Glutamatergic neuron (in vitro differentiated cells): ENCODE measurements at regions not wholly inside any gene's neighbourhood (a gene's known extent, or its start where the extent isn't known, plus 50 kb on each side); places are given as distances from the start of the nearest gene placed in this dataset.

Source experiments
- DNase-seq: peaks from one replicate; pipeline ENCODE4 v3.0.0; 2022
- H3K27ac Mint-ChIP-seq: one replicate; pipeline ENCODE4 v1.8.0; 2020; ENCODE audit warnings: mild to moderate bottlenecking, mixed read lengths, inconsistent platforms; ENCODE audit not compliant: unreplicated experiment
- H3K27me3 Mint-ChIP-seq: one replicate; pipeline ENCODE4 v1.8.0; 2020; ENCODE audit warnings: mild to moderate bottlenecking, moderate library complexity, mixed read lengths, inconsistent platforms; ENCODE audit not compliant: unreplicated experiment
- H3K36me3 Mint-ChIP-seq: one replicate; pipeline ENCODE4 v1.8.0; 2020; ENCODE audit warnings: mild to moderate bottlenecking, mixed read lengths, inconsistent platforms; ENCODE audit not compliant: unreplicated experiment
- H3K4me1 Mint-ChIP-seq: one replicate; pipeline ENCODE4 v1.8.0; 2020; ENCODE audit warnings: mild to moderate bottlenecking, low read depth, mixed read lengths, inconsistent platforms; ENCODE audit not compliant: unreplicated experiment
- H3K4me3 Mint-ChIP-seq: one replicate; pipeline ENCODE4 v1.8.0; 2020; ENCODE audit warnings: mild to moderate bottlenecking, mixed read lengths, inconsistent platforms; ENCODE audit not compliant: unreplicated experiment
- H3K9me3 Mint-ChIP-seq: one replicate; pipeline ENCODE4 v1.8.0; 2020; ENCODE audit warnings: mild to moderate bottlenecking, moderate library complexity, mixed read lengths, inconsistent platforms; ENCODE audit not compliant: unreplicated experiment
- CTCF ChIP-seq: fragments of 200-600 bp; sonication (generic); IDR thresholded peaks from one replicate; pipeline ENCODE4 v1.5.0; 2021; ENCODE audit not compliant: partially characterized antibody, unreplicated experiment

DNA sequence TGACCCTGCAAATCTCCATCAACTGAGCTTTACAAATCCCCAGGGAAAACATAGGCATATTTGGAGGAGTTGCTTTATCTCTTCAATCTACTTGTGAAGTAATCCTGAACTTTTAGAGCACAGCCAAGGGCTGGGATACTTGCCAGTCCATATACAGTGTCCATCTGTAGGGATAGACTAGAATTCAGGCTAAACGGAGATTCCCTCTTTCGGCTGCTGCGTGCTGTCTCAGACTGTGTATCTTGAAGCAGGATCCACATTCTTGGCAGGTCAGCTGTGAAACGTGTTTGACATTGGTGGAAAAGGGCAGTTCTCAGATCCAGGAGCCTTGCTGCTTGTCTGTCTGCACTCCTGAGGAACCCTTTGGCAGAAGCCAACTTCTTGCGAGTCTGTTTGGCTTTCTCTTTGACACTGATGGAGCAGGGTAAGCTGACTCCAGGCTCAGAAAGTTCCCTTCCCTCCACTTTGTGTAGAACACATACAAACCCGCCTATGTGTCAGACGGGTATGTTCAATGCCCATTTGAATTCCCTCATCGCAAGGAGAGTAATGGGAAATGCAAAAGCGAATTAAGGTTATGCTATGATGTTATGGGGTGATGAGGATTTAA lies 221.8 kb downstream of the MAP2K4 start:
- H3K4me1 Mint-ChIP-seq: no peaks in the 10 kb centered on the region

DNA sequence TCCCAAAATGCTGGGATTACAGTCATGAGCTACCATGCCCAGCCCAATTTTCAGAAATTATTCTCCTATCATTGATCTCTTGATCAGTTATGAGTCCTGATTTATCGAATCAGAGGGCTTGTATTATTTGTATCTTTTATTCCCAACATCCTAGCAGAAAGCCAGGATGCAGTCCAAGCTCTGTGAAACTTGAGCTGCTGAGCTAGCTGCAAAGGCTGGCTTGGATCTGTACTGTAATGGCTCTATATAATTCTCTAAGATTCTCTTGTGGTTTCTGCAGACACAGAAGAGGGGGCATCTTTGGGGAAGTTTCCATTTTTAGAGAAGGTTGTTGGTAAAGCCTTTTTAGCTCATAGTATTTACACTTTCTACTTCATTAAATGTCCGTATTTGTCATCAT lies 227.1 kb downstream of the MAP2K4 start:
- Mint-ChIP-seq H3K27me3 (no peaks in the 10 kb centered on the region), H3K36me3 (no peaks in the 10 kb centered on the region), H3K4me1 (peaks cover 4% of the 10 kb centered on the region), H3K4me3 (no peak overlapping the region), H3K27ac (no peak overlapping the region), H3K9me3 (no peaks in the 10 kb centered on the region)
- no peak for DNase-seq
- no peak for TF ChIP-seq CTCF

More for the DNA sequence above, 221.8 kb downstream of the MAP2K4 start:
- Mint-ChIP-seq H3K4me3 (no peak overlapping the region), H3K27ac (no peak overlapping the region), H3K9me3 (no peaks in the 10 kb centered on the region), H3K27me3 (no peaks in the 10 kb centered on the region), H3K36me3 (no peaks in the 10 kb centered on the region)
- no peak for DNase-seq
- no peak for TF ChIP-seq CTCF

DNA sequence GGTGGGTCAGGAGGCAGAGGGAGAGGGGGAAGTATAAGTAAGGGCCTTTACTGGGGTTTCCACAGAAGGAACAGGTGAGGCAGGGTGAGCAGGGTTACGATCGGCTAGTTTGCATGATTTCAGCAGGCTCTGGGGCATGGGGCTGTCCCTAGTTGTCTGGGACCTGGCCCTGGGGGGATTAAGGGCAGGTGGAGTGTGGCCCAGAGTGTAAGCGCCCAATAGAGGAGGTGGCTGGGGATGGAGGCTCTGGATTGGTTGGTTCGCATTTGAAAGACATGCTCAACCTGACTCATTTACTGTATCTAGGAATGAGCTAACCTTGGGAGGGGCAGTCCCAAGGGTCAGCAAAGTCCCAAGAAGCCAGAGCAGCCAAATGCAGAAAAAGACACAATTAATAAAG lies 230.3 kb downstream of the MAP2K4 start:
- Mint-ChIP-seq H3K4me3 (no peak overlapping the region), H3K36me3 (no peaks in the 10 kb centered on the region), H3K27me3 (peaks cover 3% of the 10 kb centered on the region), H3K27ac (no peak overlapping the region), H3K4me1 (peaks cover 6% of the 10 kb centered on the region), H3K9me3 (no peaks in the 10 kb centered on the region)
- TF ChIP-seq CTCF: no peak
- no peak for DNase-seq

GRCh38 chr17:12252462-12252861 lies 231.8 kb downstream of the MAP2K4 start:
- H3K4me1 Mint-ChIP-seq: peaks cover 9% of the 10 kb centered on the region
- no peak for TF ChIP-seq CTCF
- DNase-seq: no peak
- H3K36me3 Mint-ChIP-seq: no peaks in the 10 kb centered on the region
- peaks cover 3% of the 10 kb centered on the region for H3K27me3 Mint-ChIP-seq
- H3K27ac Mint-ChIP-seq: no peak overlapping the region
- no peaks in the 10 kb centered on the region for H3K9me3 Mint-ChIP-seq
- H3K4me3 Mint-ChIP-seq: no peak overlapping the region

GRCh38 chr17:12254460-12254859 lies 233.8 kb downstream of the MAP2K4 start:
- Mint-ChIP-seq H3K4me3 (no peak overlapping the region), H3K4me1 (peaks cover 9% of the 10 kb centered on the region), H3K9me3 (no peaks in the 10 kb centered on the region), H3K27me3 (peaks cover 3% of the 10 kb centered on the region), H3K27ac (no peak overlapping the region), H3K36me3 (no peaks in the 10 kb centered on the region)
- no peak for TF ChIP-seq CTCF
- no peak for DNase-seq
